NT2/D1 (cell line): ENCODE measurements at regions not wholly inside any gene's neighbourhood (a gene's known extent, or its start where the extent isn't known, plus 50 kb on each side); places are given as distances from the start of the nearest gene placed in this dataset.
"Not testable (repeated sequence)": the region's sequence is repeated elsewhere in the genome, so short reads cannot be mapped to it uniquely, and the experiment has no call there.

Experiments
- DNase-seq: peaks from one replicate; pipeline ENCODE4 v3.0.0-alpha.2; 2011; ENCODE audit warnings: low read depth, low spot score
- H3K27me3 ChIP-seq: 2 replicates; pipeline ENCODE4 v1.6.0; 2011; ENCODE audit warnings: mild to moderate bottlenecking; ENCODE audit not compliant: insufficient read length, insufficient read depth
- H3K36me3 ChIP-seq: 2 replicates; pipeline ENCODE4 v1.6.1; 2011; ENCODE audit warnings: mild to moderate bottlenecking, low read length, mixed read lengths; ENCODE audit not compliant: insufficient read depth, insufficient read length
- H3K4me1 ChIP-seq: 2 replicates; pipeline ENCODE4 v1.5.1; 2011; ENCODE audit not compliant: insufficient read depth, insufficient read length
- H3K4me3 ChIP-seq: 2 replicates; pipeline ENCODE4 v1.5.1; 2011; ENCODE audit warnings: low read depth; ENCODE audit not compliant: insufficient read length
- H3K9ac ChIP-seq: 2 replicates; pipeline ENCODE4 v1.6.0; 2011; ENCODE audit warnings: low read depth; ENCODE audit not compliant: insufficient read length
- H3K9me3 ChIP-seq: 2 replicates; pipeline ENCODE4 v1.5.1; 2011; ENCODE audit warnings: mild to moderate bottlenecking, low read length; ENCODE audit not compliant: insufficient read depth
- SUZ12 ChIP-seq: IDR thresholded peaks from 2 replicates; pipeline ENCODE4 v1.6.1; 2011; ENCODE audit not compliant: insufficient read length, insufficient read depth; ENCODE audit errors: extremely low read depth
- YY1 ChIP-seq: IDR thresholded peaks from 2 replicates; pipeline ENCODE4 v1.6.1; 2011; ENCODE audit not compliant: insufficient read length, insufficient read depth
- ZNF274 ChIP-seq: IDR thresholded peaks from 2 replicates; pipeline ENCODE4 v1.6.1; 2011; ENCODE audit warnings: mild to moderate bottlenecking, low read depth, low read length

DNA sequence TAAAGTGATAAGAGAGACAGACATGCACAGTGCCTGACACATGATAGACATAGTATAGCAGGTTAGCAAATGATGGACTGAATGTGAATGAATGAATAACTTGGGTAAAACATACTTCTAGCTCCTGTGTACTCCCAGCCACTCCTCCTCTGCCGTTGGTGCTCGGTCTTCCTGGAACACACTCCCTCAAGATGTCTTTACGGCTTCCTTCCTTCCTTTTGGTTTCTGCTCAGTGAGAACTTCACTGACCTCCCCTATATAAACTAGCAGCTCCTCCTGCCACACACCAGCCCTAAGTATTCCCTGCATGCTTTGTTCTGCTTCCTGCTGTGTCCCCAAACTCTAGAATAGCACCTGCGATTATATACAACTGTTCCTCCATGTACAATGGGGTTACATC lies 50.2 kb downstream of the RAD54L2 start:
- DNase-seq, result no peak
- H3K9me3 ChIP-seq, result no peaks in the 10 kb centered on the region
- H3K4me3 ChIP-seq, result no peak overlapping the region
- no peak overlapping the region for H3K9ac ChIP-seq
- H3K36me3 ChIP-seq, result peaks cover 39% of the 10 kb centered on the region
- H3K27me3 ChIP-seq, result no peaks in the 10 kb centered on the region
- TF ChIP-seq ZNF274 (no peak), YY1 (no peak), SUZ12 (no peak)
- no peaks in the 10 kb centered on the region for H3K4me1 ChIP-seq

DNA sequence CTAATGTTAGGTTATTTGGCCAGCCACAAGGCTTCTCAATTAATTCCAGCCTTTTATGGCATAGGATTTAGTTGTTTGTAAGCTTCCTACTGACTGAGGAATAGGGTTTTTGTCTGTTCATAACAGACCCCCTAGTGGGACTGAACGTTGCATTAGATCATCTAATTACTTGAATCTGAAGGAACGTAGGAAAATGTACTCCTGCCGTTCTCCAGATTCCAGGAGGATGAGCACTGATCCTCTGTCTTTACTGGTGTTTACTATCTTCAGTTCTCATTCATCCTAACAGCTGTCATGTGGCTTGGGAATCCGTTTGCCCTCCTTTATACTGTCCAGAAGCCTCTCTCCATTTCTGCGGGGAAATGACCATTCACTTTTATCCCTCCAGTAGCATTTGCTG lies 52.7 kb downstream of the RAD54L2 start:
- Histone ChIP-seq H3K9ac (no peak overlapping the region), H3K4me3 (no peak overlapping the region), H3K27me3 (no peaks in the 10 kb centered on the region), H3K9me3 (no peaks in the 10 kb centered on the region), H3K4me1 (no peaks in the 10 kb centered on the region), H3K36me3 (peaks cover 49% of the 10 kb centered on the region)
- no peak for TF ChIP-seq YY1
- no peak for TF ChIP-seq ZNF274
- no peak for TF ChIP-seq SUZ12
- DNase-seq, result no peak

DNA sequence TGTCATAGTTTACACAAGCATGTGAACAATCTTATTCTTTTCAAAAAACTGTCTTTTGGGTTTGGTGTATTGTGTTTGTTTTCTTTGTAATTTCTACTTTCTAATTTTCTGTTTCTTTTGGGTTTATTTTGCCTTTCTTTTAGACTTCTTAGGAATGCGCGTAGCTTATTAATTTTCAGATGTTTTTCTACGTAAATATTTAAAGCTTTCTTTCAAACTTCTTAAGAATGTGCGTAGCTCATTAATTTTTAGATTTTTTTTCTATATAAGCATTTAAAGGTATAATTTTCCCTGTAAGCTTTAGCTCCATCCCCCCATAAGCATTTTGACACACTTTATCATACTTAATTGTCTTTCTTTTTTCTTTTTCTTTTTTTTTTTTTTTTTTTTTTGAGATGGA lies 55.2 kb downstream of the RAD54L2 start:
- Histone ChIP-seq H3K9ac (no peak overlapping the region), H3K27me3 (no peaks in the 10 kb centered on the region), H3K9me3 (no peaks in the 10 kb centered on the region), H3K36me3 (peaks cover 58% of the 10 kb centered on the region), H3K4me3 (no peak overlapping the region), H3K4me1 (no peaks in the 10 kb centered on the region)
- TF ChIP-seq ZNF274, result no peak
- TF ChIP-seq YY1, result no peak
- TF ChIP-seq SUZ12, result no peak
- no peak for DNase-seq

DNA sequence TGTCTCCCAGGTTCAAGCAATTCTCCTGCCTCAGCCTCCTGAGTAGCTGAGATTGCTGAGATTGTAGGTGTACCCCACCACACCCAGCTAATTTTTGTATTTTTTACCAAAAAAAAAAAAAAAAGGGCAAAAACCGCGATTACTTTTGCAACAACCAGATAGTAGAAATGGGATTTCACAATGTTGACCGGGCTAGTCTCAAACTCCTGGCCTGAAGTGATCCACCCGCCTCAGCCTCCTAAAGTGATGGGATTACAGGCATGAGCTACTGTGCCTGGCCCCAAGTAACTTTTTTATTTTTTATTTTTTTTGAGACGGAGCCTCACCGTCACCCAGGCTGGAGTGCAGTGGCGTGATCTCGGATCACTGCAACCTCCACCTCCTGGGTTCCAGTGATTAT lies 61.1 kb downstream of the RAD54L2 start:
- H3K36me3 ChIP-seq, result peaks cover 27% of the 10 kb centered on the region
- not testable (repeated sequence) for H3K27me3 ChIP-seq, H3K9ac ChIP-seq, H3K4me3 ChIP-seq, H3K4me1 ChIP-seq, DNase-seq, H3K9me3 ChIP-seq

DNA sequence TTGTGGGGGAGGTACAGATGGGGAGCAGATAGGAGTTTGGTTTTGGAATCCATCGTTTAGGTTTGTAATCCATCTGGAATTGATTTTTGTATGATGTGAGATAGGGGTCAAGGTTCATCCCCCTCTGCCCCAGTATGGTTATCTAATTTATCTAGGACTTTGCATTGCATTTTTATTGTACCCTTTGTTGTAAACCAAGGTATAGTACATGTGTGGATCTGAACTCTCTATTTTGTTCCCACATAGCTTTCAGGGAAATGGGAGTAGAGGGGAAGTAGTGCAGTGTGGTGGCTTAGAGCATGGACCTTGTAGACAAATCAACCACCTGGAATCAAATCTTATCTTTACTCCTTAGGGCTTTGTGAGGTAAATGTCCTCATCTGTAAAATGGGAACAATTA lies 65.7 kb downstream of the RAD54L2 start:
- no peaks in the 10 kb centered on the region for H3K4me1 ChIP-seq
- no peak for DNase-seq
- H3K36me3 ChIP-seq, result peaks cover 8% of the 10 kb centered on the region
- H3K9ac ChIP-seq, result no peak overlapping the region
- H3K4me3 ChIP-seq, result no peak overlapping the region
- H3K27me3 ChIP-seq, result no peaks in the 10 kb centered on the region
- peaks cover 13% of the 10 kb centered on the region; the same call in 1 of the 2 replicates for H3K9me3 ChIP-seq
- TF ChIP-seq YY1 (no peak), SUZ12 (no peak), ZNF274 (no peak)

DNA sequence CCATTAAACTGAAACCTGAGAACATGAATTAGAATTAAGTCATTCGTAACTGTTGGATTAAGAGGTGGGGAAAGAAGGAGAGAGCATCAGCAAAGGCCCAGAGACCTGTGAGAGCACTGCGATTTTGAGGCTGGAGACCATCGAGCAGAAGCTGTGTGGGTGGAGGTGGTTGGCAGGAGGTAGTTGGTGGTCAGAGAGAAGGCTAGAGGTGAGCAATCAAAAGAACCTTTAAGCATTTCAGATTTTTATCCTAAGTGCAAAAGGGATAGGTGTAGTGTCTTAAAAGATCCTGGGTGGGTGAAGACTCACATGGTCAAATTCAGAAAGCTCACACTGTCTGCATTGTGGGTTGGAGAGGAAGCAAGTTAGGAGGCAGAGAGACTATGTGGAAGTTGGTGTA lies 65.1 kb upstream of the TEX264 start:
- Histone ChIP-seq H3K36me3 (peaks cover 8% of the 10 kb centered on the region), H3K9me3 (peaks cover 13% of the 10 kb centered on the region; the same call in 1 of the 2 replicates), H3K4me1 (no peaks in the 10 kb centered on the region), H3K27me3 (no peaks in the 10 kb centered on the region), H3K4me3 (no peak overlapping the region), H3K9ac (no peak overlapping the region)
- no peak for DNase-seq
- TF ChIP-seq ZNF274 (no peak), YY1 (no peak), SUZ12 (no peak)

DNA sequence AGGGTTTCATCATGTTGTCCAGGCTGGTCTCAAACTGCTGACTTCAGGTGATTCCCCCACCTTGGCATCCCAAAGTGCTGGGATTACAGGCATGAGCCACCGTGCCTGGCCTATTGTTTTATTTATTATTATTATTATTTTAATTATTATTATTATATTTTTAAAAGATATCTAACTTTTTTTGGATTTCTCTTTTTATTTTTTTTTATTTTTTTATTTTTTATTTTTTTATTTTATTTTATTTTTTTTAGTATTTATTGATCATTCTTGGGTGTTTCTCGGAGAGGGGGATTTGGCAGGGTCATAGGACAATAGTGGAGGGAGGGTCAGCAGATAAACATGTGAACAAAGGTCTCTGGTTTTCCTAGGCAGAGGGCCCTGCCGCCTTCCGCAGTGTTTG lies 64.2 kb upstream of the TEX264 start:
- not testable (repeated sequence) for H3K27me3 ChIP-seq, H3K4me1 ChIP-seq, H3K4me3 ChIP-seq, H3K36me3 ChIP-seq, H3K9ac ChIP-seq, DNase-seq
- peaks cover 13% of the 10 kb centered on the region; the same call in 1 of the 2 replicates for H3K9me3 ChIP-seq

DNA sequence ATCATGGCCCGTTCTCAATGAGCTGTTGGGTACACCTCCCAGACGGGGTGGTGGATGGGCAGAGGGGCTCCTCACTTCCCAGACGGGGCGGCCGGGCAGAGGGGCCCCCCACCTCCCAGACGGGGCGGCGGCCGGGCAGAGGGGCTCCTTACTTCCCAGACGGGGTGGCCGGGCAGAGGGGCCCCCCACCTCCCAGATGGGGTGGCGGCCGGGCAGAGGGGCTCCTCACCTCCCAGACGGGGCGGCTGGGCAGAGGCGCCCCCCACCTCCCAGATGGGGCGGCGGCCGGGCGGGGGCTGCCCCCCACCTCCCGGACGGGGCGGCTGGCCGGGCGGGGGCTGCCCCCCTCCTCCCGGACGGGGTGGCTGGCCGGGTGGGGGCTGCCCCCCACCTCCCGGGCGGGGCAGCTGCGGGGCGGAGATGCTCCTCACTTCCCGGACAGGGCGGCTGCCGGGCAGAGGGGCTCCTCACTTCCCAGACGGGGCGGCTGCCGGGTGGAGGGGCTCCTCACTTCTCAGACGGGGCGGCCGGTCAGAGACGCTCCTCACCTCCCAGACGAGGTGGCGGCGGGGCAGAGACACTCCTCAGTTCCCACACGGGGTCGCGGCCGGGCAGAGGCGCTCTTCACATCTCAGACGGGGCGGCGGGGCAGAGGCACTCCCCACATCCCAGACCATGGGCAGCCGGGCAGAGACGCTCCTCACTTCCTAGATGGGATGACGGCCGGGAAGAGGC lies 63.3 kb upstream of the TEX264 start:
- H3K9ac ChIP-seq, H3K27me3 ChIP-seq, H3K36me3 ChIP-seq, DNase-seq, H3K4me3 ChIP-seq, H3K4me1 ChIP-seq: not testable (repeated sequence)
- H3K9me3 ChIP-seq, result peaks cover 13% of the 10 kb centered on the region; the same call in 1 of the 2 replicates
